Right lobe of liver (tissue), 4 donors: ENCODE measurements at regions not wholly inside any gene's neighbourhood (a gene's known extent, or its start where the extent isn't known, plus 50 kb on each side); places are given as distances from the start of the nearest gene placed in this dataset.

ENCODE experiments used
- POLR2A ChIP-seq: fragments of 450-650 bp; IDR thresholded peaks from one replicate; pipeline ENCODE4 v1.6.1; 2017; ENCODE audit warnings: antibody characterized with exemption, mild to moderate bottlenecking
- TF ChIP-seq, protein P1 (sequence below), 4 donors: fragments of 200-600 bp in 3 of 4; fragments of 450-650 bp in 1 of 4; IDR thresholded peaks; one replicate each; pipeline versions ENCODE4 v1.5.1 to v1.8.0; 2016 to 2022; ENCODE audit warnings: antibody characterized with exemption in 4 of 4, mild to moderate bottlenecking in 2 of 4
- donor health status: DM: no; HTN: no; CAD: no.
- donor health status: DM: no; HTN: no; CAD: no.
- donor health status: DM: no; HTN: yes; CAD: no.

DNA sequence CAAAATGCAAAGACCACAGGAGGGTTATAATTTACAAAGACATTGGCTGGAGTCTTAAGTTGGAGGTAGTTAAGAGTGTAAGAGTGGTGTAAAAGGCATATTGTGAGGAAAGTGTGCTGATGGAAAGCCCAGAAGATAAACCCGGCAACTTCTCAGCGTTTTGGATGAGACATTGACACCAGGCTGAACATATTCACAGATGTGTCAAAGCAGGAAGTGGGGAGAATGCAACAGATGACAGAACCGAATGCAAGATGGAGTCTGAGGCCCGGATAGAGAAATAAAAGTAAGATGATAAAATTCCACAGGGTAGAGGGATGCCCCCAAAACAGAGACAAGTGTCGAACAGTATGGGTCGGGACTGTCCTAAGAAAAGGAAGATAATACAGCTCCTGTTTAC lies 230.4 kb upstream of the TMEM72 start:
- TF ChIP-seq, protein P1, sequence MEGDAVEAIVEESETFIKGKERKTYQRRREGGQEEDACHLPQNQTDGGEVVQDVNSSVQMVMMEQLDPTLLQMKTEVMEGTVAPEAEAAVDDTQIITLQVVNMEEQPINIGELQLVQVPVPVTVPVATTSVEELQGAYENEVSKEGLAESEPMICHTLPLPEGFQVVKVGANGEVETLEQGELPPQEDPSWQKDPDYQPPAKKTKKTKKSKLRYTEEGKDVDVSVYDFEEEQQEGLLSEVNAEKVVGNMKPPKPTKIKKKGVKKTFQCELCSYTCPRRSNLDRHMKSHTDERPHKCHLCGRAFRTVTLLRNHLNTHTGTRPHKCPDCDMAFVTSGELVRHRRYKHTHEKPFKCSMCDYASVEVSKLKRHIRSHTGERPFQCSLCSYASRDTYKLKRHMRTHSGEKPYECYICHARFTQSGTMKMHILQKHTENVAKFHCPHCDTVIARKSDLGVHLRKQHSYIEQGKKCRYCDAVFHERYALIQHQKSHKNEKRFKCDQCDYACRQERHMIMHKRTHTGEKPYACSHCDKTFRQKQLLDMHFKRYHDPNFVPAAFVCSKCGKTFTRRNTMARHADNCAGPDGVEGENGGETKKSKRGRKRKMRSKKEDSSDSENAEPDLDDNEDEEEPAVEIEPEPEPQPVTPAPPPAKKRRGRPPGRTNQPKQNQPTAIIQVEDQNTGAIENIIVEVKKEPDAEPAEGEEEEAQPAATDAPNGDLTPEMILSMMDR (IDR thresholded peaks at IDR 0.05) = no peak
- no peak for TF ChIP-seq POLR2A
